ENCODE measurements at regions not wholly inside any gene's neighbourhood (a gene's known extent, or its start where the extent isn't known, plus 50 kb on each side); places are given as distances from the start of the nearest gene placed in this dataset.

GRCh38 chr3:145604851-145605250 lies 556.1 kb downstream of the PLOD2 start:
- no peaks in the 10 kb centered on the region for H3K4me1 Mint-ChIP-seq
- ATAC-seq (no peak), DNase-seq (ENCODE audit: low spot score) (no peak)
- H3K9me3 Mint-ChIP-seq, result no peaks in the 10 kb centered on the region
- Histone ChIP-seq H3F3A (replicated peaks; ENCODE audit: low read depth) (no peaks in the 10 kb centered on the region), H3K27me3 (ENCODE audit: insufficient read depth) (no peaks in the 10 kb centered on the region), H4K20me1 (replicated peaks; ENCODE audit: insufficient read depth) (no peaks in the 10 kb centered on the region), H3K4me3 (no peak overlapping the region), H3K27ac (ENCODE audit: low read depth) (no peak overlapping the region), H3K4me2 (no peak overlapping the region), H3K9me2 (ENCODE audit: insufficient read depth) (no peaks in the 10 kb centered on the region), H2AFZ (no peak overlapping the region), H3K36me3 (ENCODE audit: insufficient read depth) (no peaks in the 10 kb centered on the region), H3K4me1 (ENCODE audit: insufficient read depth) (no peaks in the 10 kb centered on the region), H3K79me2 (replicated peaks; ENCODE audit: insufficient read depth) (no peaks in the 10 kb centered on the region)
- no peak overlapping the region for H3K27ac Mint-ChIP-seq
- no peaks in the 10 kb centered on the region for H3K36me3 Mint-ChIP-seq (ENCODE audit: low read depth)
- TF ChIP-seq ZNF462 (CRISPR knock-in tag; IDR thresholded peaks at IDR 0.05), result no peak
- TF ChIP-seq ZNF331 (CRISPR knock-in tag; IDR thresholded peaks at IDR 0.05; ENCODE audit: low read depth), result no peak
- TF ChIP-seq EZH2 (IDR thresholded peaks at IDR 0.05; ENCODE audit: low read depth, unreplicated experiment), result no peak
- TF ChIP-seq CTCF (conservative IDR thresholded peaks at IDR 0.05; ENCODE audit: low read depth in 2 of 2), result no peak
- no peak for TF ChIP-seq JUNB (IDR thresholded peaks at IDR 0.05; ENCODE audit: unreplicated experiment)
- no peak for TF ChIP-seq EZH2phosphoT487 (IDR thresholded peaks at IDR 0.05; ENCODE audit: unreplicated experiment)
- no peak for TF ChIP-seq NANOG (IDR thresholded peaks at IDR 0.05; ENCODE audit: borderline replicate concordance)
- TF ChIP-seq ZNF114 (CRISPR knock-in tag; IDR thresholded peaks at IDR 0.05), result no peak
- TF ChIP-seq STAT1 (IDR thresholded peaks at IDR 0.05; ENCODE audit: unreplicated experiment), result no peak
- no peaks in the 10 kb centered on the region for H3K27me3 Mint-ChIP-seq (ENCODE audit: insufficient read depth, low read depth, poor library complexity)
- no peak overlapping the region for H3K4me3 Mint-ChIP-seq
